NCI-H526 treated with DMSO at 0.1 percent for 48 hours (cell line): ENCODE measurements at regions not wholly inside any gene's neighbourhood (a gene's known extent, or its start where the extent isn't known, plus 50 kb on each side); places are given as distances from the start of the nearest gene placed in this dataset.
"Not testable (repeated sequence)": the region's sequence is repeated elsewhere in the genome, so short reads cannot be mapped to it uniquely, and the experiment has no call there.

Source experiments
- DNase-seq: peaks from one replicate; lab custom pipeline; 2025; lab: John Stamatoyannopoulos, UW

DNA sequence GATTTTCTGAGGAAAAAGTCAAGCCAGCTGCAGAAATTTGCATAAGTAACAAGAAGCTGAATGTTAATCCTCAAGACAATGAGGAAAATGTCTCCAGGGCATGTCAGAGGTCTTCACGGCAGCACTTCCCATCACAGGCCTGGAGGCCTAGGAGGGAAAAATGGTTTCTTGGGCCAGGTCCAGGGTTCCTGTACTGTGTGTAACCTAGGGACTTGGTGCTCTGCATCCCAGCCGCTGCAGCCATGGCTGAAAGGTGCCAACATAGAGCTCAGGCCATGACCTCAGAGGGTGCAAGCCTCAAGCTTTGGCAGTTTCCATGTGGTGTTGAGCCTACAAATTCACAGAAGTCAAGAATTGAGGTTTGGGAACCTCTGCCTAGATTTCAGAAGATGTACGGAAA is 144.1 kb downstream of the AKR1D1 start:
- not testable (repeated sequence) for DNase-seq

DNA sequence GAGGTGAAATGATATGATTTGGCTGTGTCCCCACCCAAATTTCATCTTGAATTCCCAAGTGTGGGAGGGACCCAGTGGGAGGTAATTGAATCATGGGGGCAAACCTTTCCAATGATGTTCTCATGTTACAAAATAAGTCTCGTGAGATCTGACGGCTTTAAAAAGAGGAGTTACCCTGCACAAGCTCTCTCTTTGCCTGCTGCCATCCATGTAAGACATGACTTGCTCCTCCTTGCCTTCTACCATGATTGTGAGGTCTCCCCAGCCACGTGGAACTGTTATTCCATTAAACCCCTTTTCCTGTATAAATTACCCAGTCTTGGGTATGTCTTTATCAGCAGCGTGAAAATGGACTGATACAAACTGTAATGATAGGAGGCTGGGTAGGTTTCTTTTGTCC is 145.1 kb downstream of the AKR1D1 start:
- DNase-seq, result not testable (repeated sequence)

DNA sequence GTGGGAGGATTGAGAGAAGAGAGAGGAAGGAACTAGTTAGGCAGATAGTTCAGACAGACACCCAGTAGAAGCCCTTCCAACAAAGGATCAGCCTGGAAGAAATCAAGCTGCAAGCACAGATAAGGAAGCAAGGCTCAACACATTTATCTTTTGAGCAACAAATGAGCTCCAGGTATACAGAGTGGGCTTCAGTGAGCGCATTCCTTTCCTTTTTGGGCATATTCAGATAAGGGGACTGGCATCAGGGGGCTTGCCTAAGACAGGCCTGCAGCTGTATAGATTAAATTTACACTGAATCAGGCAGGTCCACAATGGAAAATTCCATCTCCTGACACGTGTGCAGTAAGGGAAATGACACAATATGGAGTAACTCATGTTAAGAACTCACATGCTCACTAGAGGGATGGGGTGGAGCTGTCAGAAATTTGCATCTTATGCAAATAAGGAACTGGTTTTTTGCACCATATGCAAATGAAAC is 147.2 kb downstream of the AKR1D1 start:
- peak; percentile 20 for DNase-seq

DNA sequence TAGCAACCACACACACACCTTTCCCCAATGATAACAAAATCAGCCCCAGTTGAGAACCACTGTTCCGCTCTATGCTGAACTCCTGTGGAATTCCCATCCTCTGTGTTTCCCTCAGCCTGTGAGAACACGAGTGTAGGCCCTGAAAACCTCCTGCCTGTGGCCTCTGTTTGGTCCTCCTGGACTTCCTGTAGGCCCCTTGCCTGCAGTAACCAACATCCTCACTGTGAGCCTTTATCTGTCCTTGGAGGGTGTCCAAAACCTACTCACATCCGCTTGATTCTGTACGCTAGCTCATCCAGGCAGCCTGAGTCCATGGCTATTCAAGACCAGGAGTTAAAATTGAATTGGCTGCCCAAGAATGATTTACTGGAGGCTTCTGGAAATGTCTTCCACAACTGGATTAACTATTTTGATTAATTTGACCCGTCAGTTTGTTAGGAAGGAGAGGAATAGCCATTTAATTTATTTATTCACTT is 149.8 kb downstream of the AKR1D1 start:
- DNase-seq, result no peak

DNA sequence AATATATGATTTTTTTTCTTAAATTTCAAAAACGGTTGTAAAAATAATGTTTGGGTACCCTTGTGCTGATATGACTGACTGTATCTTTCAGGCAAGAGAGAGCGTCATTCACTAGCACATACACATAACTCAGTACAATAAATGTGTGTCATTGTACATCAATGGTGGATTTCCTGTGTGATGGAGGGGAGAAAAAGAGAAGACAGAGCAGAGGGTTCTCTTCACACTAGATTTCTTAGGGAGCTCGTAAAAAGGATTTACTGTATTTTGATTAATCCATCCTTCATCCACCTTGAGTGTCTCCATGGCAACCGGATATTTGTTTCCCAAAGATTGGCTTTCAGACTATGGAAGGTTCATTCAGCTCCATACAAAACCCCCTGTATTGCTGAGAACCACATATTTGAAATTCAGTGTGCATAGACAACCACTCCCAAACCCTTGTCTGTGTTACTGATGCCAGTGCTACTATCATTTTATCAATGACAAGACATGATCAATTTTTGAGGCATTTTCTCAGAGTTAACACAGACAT is 150.6 kb downstream of the AKR1D1 start:
- no peak for DNase-seq

DNA sequence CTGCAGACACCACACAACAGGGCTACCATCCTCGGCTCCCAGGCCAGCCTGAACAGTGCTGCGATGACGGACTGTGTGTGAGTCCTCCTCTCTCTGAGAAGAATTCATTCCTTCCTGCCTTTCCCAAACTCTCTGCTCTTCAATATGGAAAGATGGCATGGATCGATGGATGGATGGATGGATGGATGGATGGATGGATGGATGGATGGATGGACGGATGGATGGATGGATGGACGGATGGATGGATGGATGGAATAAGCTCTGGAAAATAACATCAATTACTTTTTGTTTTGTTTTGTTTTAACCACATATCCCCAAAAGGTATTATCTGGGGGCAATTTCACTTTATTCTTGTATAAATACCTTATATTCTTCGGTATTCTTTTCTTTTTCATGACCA is 151.9 kb downstream of the AKR1D1 start:
- no peak for DNase-seq

DNA sequence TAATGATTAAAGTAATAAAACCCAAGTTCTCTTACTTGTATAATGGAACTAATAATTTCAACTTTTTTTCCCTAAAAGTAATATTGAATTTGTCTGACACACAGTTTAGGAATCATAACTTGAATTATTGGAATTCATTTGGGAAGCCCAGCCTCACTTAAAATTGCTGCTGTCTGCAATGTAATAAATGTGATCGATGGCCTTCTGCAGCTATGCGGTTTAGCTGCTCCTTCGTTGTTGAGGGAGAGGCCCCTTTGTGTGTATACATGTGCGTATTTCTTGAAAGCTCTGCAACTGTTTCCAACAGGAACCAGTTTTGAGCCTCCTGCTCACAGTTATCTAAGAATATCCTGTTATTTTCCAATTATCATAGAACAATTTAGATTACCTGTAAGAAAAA is 152.5 kb downstream of the AKR1D1 start:
- no peak for DNase-seq

DNA sequence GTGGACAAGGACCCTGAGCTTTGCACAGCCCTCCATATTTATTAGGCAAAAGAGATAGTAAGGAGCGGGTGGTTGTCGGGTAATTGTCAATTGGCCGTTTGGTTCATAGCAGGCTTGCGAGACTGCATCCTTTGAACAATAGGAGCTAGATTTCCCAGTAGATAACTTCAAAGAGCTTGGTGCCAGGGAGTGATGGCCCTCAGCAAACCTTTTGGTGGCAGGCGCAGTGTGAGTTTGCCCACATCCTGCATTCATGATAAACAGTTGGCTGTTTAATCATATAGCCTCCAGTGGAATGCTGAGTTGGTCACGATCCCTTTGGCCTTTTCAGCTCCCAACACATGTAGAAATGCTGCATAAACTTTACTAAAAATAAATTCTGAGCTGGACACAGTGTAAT is 156.9 kb downstream of the AKR1D1 start:
- no peak for DNase-seq

DNA sequence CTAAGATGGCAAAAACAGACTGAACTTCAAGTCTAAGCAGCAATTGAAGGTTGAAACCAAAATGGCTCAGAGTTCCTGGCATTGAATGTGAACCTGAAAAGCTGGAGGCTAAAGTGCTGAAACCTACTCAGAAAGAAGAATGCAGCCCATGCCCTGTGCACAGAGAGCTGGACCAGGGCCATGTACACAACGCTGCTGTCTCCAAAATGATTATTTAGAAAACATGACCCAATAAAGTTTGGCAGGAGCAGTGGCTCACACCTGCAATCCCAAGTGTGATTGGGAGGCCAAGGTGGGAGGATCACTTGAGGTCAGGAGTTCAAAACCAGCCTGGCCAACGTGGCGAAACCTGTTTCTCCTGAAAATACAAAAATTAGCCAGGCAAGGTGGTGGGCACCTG is 158.9 kb downstream of the AKR1D1 start:
- DNase-seq, result no peak

DNA sequence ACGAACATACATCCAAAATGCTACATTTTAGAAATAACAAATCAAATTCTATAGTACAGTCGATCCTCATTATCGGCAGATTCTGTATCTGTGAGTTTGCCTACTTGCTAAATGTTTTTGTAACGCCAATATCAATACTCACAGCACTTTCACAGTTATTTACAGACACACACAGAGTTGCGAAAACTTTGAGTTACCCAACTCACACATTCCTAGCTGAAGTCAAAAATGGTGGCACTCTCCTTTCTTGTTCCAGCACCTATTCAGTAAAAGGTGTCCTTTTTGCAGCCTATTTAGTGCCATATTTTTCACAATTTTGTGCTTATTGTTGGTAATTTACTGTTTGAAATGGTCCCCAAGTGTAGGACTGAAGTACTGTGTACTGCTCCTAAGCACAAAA is 161.7 kb downstream of the AKR1D1 start:
- no peak for DNase-seq

DNA sequence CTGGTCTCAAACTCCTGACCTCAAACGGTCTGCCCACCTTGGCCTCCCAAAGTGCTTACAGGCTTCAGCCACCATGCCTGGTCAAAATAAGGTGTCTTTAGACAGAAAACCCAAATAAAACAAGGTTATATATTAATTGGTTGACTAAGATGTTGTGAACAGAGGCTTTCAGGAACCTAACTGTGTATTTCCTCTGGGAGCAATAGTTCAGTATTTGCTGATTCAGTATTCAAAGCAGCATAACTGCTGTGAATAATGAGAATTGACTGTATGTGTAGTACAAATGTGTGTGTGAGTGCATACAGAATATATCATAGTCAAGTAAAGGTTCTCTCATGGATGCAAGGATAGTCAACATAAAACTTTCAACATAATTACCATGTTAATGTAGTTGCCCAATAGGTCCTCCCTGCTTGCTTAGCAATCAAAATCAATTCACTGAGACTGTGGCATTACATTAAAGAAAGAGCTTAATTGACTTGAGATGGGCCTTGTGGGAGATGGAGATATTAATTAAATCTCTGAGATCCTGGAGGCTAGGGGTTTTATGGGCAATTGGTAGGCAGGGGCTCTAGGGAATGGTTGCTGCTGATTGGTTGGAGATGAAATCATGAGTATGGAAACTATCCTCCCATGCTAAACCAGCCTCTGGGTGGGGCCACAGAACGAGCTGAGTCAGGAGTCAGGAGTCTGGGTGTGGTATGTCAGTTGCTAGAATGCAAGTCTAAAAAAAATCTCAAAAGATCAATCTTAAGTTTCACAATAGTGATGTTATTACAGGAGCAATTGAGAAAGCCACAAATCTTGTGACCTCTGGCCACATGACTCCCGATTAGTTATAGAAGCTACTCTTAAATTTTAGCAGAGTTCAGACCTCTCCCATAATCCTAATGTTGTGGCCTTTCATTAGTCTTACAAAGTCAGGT is 162.7 kb downstream of the AKR1D1 start:
- no peak for DNase-seq

DNA sequence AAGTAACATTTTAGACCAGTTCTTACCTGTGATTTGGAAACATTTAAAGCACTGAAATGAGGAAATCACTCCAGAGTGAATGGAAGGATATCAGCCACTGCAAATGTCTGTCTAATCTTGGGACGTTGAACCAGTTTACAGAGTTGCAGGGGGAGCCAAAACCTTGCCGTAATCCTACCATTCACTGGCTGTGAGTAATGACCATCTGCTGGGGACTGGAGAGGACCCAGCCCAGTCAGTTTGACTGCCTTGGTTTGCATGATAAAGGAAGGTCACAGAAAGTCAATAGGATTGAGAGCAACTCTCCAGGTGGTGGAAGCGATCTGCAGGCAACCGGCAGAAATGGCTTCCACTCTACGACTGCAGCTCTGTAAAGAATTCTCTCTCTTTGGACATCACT is 167.2 kb downstream of the AKR1D1 start:
- DNase-seq, result no peak

DNA sequence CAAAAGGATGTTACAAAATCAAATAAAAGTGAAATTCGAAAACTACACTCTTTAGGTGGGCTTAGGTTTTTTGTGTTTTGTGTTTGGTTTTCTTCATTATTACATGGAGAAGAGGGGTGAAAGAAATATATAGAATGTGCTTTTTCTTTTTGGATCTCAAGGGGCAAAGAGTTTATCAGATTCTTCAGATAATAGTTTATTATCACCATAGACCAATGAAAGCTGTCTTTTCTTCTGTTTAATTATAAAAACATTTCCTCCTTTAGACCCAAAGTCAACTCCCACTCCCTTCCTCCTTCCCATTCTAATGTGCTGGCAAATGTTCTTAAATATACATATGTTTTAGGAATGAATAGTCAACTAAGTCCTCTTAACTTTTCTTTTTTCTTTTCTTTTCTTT is 167.6 kb downstream of the AKR1D1 start:
- no peak for DNase-seq

DNA sequence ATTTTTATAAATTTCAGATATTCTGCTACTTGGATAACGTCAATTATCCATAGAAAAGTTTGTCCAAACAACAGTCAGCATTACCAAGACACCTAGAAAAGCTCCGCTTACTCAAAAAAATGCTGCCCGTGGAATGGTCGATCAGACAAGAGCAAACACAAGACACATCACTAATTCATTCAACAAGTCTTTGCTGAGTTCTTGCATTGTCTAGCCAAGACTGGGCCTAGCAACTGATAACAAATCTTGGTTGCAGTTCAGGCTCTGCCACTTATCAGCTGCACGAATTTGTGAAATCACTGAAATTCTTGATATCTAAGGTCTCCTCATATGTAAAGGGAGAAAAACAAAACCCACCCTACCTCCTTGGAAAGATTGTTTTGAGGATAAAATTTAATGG is 168.3 kb downstream of the AKR1D1 start:
- DNase-seq, result no peak

DNA sequence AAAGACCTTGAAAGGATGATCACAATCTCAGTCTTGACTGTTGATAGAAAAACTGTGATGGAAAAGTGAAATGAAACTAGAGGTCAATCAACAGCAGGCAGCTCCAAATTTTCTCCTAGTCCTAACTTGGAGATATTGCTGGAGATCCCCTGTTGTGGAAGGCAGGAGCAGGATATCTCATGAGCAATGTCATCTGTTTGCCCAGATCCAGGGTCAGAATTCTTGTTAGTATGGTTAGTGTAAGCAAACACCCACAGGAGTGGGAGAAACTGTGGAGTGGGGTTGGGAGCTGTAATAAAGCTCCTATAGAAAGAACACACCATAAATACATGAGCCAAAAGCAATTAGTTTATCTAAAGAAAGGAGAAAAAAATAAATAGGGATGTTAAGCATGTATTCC is 169.0 kb downstream of the AKR1D1 start:
- no peak for DNase-seq

DNA sequence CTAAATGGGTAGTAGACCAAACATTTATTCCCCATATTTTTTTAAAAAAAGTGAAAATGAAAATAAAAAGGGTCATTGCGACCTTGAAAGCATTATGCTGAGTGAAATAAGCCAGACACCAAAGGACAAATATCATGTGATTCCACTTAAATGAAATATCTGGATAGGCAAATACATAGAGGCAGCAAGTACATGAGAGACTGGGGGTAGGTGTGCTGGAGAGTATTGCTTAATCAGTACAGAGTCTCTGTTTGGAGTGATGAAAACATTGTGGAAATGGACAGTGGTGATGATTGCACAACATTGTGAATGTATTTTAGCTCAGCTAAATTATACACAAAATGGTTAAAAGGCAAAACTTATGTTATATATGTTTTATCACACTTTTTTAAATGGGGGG is 169.4 kb downstream of the AKR1D1 start:
- no peak for DNase-seq

DNA sequence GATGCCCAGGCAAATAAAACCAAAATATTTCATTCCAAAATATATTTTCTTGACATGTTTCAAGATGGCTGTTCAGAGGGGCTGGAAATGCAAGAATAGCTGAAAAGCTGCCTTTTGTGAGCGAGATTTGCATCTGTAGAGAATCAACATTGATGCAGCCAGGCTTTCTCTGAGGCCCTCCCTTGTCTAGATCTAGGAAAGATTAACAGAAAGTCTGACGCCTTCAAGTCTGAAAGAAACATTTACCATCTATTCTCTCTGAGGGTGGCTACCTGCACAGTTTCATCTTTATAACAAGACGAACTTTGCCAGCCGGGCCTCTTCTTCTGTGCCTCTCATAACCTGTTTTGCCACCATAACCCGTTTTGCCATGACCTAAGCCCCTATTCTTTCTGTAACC is 170.2 kb downstream of the AKR1D1 start:
- no peak for DNase-seq

DNA sequence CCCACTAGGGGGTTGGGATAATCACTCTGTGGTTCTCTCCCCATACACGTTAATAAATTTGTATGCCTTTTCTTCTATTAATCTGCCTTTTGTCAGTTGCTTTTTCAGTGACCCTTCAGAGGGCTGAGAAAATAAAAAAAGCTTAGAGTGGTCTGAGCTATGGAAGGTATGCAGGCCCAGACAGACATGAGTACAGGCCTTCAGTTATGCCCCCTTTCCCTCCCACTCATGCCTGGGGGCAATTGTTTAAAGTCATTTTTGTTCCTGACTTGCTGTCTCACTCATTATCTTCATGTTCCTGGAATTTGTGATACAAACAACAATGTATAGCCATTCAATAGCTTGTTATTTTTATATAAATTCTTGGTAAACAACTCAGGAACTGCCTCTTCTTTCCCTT is 170.8 kb downstream of the AKR1D1 start:
- no peak for DNase-seq

DNA sequence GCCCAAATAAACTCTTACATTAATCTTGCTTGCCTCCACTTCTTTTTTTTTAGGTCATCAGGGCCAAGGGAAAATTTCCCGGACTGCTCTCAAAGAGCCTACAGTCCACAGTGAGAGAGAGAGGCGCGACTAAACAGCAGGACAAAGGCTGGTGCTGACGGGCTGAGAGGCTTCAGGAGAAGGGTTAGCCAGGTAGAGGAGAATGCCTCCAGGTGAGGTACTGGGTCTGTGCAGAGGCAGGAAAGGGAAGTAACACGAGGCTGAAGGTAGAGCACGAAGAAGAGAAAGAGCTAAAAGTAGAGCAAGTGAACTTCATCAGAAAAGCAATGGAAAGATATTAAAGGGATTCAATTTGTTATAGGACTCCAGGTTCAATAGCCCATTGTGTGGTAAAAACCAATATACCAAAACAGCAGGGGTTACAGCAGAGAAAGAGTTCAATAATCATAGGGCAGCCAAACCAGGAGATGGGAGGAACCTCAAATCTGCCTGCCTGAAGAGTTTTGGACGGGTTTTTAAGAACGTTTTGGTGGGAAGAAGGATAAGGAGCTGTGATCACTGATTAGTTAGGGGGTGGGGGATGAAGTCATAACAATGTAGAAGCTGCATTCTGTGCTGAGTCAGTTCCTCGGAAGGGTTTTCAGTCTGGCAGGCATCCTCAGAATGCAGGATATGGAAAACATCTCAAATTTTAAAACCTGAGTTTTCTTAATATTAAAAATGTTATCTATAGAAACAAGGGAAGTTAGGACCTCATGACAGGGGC is 171.5 kb downstream of the AKR1D1 start:
- DNase-seq, result no peak

DNA sequence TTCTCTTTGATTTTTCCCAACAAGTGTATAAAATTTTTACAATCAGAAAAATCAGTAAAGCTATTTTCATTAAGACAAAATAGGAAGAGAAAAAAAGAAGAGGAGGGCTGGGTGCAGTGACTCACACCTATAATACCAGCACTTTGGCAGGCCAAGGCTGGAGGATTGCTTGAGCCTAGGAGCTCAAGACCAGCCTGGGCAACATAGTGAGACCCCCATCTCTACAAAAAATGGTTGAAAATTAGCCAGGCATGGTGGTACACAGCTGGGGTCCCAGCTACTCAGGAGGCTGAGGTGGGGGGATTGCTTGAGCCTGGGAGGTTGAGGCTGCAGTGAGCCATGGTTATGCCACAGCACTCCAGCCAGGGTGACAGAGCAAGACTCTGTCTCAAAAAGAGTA is 172.3 kb downstream of the AKR1D1 start:
- DNase-seq, result no peak

DNA sequence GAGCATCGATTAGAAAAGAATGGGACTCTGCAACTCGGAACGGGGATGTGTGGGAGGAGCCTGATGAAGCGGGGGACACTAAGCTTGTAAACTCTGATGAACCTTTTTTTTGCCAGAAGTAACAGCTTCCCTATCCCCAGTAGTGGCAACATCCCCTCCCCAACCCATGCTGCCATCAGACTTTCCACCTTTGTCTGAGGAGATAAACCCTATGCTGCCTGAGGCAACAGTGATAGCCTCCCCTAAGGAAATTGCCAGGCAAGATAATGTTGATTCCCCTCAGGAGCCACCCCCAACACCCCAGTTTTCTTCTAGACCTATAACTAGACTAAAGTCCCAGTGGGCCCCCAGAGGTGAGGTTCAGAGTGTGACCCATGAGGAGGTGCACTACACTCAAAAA is 173.7 kb downstream of the AKR1D1 start:
- DNase-seq, result no peak

DNA sequence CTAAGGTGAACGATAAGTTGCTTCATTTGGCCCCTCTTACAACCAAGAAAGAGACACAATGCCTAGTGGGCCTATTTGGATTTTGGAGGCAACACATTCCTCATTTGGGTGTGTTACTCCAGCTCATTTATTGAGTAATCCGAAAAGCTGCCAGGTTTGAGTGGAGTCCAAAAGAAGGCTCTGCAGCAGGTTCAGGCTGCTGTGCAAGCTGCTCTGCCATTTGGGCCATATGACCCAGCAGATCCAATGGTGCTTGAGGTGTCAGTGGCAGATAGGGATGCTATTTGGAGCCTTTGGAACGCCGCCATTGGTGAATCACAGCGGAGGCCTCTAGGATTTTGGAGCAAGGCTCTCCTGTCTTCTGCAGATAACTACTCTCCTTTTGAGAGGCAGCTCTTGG is 176.4 kb downstream of the AKR1D1 start:
- DNase-seq, result not testable (repeated sequence)

DNA sequence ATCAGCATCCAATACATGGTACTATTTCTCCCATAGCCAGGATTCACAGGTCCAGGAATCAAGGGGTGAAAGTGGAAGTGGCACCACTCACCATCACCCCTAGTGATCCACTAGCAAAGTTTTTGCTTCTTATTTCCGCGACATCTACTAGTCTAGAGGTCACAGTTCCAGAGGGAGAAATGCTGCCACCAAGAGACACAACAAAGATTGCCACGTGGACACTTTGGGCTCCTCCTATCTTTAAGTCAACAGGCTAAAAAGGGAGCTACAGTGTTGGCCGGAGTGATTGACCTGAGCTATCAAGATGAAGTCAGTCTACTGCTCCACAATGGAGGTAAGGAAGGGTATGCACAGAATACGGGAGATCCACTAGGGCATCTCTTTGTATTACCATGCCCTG is 178.2 kb downstream of the AKR1D1 start:
- no peak for DNase-seq
